Hepatocyte (in vitro differentiated cells): ENCODE measurements at regions not wholly inside any gene's neighbourhood (a gene's known extent, or its start where the extent isn't known, plus 50 kb on each side); places are given as distances from the start of the nearest gene placed in this dataset.

Experiments
- EZH2 ChIP-seq: fragments of 200-600 bp; sonication (generic); IDR thresholded peaks from 2 replicates; pipeline ENCODE4 v1.6.1; 2016; ENCODE audit warnings: antibody characterized with exemption, mild to moderate bottlenecking, borderline replicate concordance
- EZH2phosphoT487 ChIP-seq: fragments of 200-600 bp; sonication (generic); IDR thresholded peaks from one replicate; pipeline ENCODE4 v1.6.1; 2018; ENCODE audit warnings: antibody characterized with exemption, mild to moderate bottlenecking, low read depth, moderate library complexity; ENCODE audit not compliant: unreplicated experiment, severe bottlenecking
- TF ChIP-seq, protein P1 (sequence below): fragments of 200-600 bp; sonication (generic); IDR thresholded peaks from 2 replicates; pipeline ENCODE4 v1.5.1; 2016; ENCODE audit warnings: antibody characterized with exemption, mild to moderate bottlenecking; ENCODE audit not compliant: poor library complexity

DNA sequence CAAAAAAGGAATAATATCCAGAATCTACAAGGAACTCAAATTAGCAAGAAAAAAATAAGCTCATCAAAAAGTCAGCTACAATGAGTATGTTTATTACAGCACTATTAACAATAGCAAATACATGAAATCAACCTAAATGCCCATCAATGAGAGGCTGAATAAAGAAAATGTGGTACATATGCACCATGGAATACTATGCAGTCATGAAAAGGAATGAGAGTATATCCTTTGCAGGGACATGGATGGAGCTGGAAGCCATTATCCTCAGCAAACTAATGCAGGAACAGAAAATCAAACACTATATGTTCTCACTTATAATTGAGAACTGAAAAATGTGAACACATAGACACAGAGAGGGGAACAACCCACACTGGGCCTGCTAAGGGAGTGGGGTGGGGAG, 178.4 kb upstream of the IRS4 start:
- TF ChIP-seq, protein P1, sequence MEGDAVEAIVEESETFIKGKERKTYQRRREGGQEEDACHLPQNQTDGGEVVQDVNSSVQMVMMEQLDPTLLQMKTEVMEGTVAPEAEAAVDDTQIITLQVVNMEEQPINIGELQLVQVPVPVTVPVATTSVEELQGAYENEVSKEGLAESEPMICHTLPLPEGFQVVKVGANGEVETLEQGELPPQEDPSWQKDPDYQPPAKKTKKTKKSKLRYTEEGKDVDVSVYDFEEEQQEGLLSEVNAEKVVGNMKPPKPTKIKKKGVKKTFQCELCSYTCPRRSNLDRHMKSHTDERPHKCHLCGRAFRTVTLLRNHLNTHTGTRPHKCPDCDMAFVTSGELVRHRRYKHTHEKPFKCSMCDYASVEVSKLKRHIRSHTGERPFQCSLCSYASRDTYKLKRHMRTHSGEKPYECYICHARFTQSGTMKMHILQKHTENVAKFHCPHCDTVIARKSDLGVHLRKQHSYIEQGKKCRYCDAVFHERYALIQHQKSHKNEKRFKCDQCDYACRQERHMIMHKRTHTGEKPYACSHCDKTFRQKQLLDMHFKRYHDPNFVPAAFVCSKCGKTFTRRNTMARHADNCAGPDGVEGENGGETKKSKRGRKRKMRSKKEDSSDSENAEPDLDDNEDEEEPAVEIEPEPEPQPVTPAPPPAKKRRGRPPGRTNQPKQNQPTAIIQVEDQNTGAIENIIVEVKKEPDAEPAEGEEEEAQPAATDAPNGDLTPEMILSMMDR, result no peak
- TF ChIP-seq EZH2phosphoT487 (no peak), EZH2 (no peak)
